CD4-positive, alpha-beta T cell treated with Interleukin-4 for 1 hour (primary cell): ENCODE measurements at regions not wholly inside any gene's neighbourhood (a gene's known extent, or its start where the extent isn't known, plus 50 kb on each side); places are given as distances from the start of the nearest gene placed in this dataset.
"Not testable (repeated sequence)": the region's sequence is repeated elsewhere in the genome, so short reads cannot be mapped to it uniquely, and the experiment has no call there.

Experiments
- DNase-seq, 2 donors: peaks; one replicate each; pipeline ENCODE4 v3.0.0-alpha.2; 2020 to 2022

DNA sequence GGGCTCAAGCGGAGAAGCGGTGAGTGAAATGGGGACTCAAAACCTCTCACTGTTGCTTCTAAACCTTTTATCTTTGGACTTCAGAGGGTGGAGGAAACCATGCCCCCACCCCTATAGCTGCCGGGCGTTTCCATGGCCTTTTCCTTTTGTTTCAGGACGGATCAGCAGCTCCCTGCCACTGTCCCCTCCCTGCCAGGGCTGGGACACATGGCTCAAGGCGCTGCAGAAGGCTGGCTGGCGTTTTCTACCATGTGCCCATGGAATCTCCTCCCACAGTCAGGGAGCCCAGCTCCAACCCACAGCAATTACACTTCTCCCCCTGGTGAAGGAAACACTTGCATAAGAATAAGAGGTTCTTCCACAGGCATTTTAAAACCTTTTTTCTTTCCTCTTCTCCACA lies 812.7 kb downstream of the PLA2G4A start:
- DNase-seq: no peak

DNA sequence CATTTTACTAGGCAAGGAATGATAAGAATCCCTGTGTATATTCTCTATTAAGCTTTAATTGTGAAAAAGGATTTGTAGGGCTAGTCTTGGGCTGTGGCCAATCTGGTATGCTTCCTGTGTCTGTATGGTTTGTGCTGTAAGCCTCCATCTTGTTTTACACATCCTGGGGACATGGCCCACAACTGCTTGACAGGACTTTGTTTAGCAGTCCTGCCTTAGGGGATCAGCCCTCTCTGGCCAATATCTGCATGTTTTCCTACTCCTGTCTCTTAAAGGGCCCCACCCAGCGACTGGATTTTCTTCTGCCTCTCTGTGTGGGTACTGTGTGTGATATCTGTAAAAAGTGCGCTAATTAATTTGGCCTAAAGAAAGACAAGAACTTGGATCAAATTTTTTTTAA lies 813.2 kb downstream of the PLA2G4A start:
- no peak for DNase-seq

DNA sequence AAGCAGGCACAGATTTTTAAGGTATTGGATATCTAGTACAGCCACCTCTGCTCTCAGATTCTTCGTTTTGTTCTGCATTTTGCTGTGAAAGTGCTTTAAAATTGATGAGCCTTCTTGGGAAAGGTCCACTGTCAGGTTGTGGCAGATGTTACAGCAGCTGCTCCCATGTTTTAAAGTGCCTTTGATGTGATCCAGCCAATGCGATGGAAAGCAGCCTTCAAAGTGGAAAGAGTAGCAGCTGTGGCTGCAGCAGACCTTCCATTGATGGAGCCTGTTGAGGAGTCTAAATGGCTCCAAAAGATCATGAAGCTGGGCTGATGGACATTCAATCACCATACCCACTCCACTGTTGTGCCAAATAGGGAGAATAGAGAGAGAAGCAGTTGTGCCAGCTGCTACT lies 816.9 kb downstream of the PLA2G4A start:
- DNase-seq: no peak

DNA sequence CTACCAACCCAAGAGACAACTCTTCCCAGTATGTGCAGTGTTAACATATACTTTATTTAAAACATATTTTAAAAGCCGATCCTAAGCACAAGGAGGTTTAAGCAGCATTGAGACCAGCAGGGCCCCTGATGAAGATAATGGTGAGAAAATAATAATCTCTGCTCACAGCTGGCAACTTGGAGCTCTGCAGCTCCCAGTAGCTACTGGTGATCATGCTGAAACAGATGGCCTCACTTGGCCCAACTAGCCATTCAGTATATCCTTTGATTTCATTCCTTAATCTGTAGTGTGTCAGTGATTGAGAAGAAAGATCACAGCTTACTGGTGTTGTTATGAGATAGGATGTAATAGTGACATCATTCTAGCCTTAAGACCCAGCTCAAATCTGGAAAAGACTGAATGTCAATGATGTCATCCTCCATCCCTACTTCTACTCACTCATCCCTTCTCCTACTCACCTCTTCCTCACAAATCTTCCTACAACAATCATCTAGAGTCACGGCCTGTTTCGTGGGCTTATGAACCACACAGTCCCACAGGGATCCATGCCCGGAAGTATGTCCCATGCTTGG lies 817.9 kb downstream of the PLA2G4A start:
- DNase-seq: no peak

DNA sequence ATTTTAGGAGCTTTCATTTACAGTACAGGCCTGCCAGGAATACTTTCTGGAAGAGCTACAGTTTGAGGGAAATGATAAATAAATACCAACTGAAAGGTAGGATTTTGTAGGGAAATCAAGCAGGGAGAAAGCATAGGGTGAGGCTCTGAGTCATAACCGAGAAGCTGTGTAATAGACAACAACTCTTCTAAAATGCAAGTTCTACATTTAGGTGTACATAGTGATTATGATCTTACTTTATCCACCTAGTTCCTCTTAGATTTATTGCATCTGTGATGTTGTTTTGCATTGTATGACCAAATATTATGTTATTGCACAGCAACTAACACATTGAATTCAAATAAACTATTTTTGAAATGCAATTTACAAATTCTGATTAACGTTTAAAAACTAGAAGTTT lies 819.3 kb downstream of the PLA2G4A start:
- DNase-seq: no peak

DNA sequence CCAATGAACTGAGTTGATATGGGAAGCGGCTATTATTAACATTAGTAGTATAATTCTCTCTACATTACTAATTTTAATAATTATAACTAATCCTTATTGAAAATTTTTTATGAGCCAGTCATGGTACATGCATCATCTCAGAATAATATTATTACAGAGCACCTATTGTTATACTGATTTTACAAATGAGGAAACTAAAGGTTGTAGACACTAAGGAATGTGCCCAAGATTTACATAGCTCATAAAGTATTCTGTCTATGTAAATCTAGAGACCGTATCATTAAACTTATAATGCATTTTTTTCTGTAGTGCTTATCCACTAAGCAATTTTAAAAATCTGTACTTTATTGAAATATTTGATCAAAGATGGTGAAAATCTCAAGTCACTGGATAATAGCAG lies 825.9 kb downstream of the PLA2G4A start:
- DNase-seq: no peak

DNA sequence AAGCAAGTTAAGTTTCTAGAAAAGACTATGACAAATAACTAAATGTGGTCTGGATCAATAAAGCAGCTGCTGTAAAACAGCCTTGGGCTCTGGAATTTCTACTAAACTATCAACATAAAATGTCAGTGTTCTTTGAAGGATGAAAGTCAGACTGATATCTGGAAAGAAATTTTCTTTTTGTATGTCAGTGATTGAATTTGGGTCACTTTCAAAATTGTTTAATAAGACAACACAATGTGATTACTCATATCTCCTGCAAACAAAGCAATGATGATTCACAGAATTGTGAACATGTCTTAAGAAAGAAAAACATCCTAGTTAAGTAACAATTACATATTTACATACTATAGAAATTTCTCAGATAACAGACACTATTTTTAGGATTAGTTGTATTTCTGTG lies 826.4 kb downstream of the PLA2G4A start:
- no peak for DNase-seq

DNA sequence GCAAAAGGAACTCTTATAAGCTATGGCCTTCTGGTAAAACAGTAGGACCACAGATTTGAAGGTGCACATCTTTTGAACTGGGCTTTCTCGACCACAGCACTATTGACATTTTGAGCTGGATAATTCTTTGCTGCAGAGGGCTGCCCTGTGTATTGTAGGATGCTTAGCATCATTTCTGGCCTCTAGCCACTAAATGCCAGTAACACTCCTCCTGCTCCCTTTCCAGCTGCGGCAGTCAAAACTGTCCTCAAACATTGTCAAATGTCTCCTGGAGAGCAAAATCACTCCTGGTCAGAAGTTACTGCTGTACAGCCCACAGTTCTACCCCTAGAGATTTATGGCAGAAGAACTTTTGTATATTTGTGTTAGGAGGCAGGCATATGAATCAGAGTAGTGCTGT lies 836.7 kb downstream of the PLA2G4A start:
- DNase-seq: no peak

DNA sequence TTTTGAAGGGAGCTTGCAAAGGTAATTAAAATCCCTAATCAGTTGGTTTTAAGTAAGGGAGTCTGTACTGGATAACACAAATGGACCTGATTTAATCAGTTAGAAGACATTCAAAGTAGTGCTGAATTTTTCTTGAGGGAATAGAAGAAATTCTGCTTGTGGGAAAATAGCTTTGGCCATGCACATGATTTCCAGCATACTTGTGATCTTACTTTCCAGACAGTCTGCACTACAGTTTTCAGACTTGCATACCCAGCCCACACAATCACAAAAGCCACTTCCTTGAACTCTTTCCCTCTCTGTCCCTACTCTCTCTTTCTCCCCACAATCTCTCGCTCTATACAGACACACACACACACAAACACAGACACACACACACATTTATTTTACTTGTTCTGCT lies 852.1 kb downstream of the PLA2G4A start:
- DNase-seq: no peak

DNA sequence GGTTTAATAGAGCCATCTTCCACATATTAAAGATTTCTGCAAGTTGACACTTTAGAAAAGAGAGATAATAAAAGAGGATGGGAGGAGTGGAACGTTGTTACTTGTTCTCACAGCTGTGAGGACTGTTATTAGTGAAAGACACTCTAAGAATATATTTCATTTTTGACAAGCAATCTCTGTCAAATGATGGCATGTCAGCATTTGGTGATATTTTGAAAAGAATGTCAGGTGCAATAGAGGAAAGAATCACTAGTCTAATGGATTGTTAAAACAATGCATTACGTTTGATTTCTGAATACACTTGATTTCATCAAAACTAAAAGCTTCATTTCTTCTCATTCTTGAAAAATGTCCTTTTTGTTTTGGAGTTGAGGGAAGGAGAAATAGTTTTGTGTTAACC lies 853.4 kb downstream of the PLA2G4A start:
- no peak for DNase-seq

DNA sequence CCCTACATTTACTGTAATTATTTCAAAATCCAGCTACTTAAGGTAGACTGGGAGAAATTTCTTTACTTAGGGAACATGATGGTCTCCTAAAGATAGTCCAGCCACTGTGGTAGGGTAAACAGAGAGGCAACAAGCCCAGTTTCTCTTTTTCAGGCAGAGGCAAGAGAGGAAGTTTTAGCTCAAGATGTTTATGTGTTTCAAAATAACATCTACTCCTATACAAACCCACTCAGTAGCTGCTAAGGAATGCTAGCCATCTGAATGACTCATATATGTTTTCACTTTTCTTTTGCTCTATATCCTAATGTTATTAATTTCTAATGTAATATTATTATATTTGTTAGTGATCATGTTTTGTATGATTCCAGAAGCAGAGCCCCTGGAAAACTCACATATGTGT lies 856.6 kb downstream of the PLA2G4A start:
- DNase-seq: no peak

DNA sequence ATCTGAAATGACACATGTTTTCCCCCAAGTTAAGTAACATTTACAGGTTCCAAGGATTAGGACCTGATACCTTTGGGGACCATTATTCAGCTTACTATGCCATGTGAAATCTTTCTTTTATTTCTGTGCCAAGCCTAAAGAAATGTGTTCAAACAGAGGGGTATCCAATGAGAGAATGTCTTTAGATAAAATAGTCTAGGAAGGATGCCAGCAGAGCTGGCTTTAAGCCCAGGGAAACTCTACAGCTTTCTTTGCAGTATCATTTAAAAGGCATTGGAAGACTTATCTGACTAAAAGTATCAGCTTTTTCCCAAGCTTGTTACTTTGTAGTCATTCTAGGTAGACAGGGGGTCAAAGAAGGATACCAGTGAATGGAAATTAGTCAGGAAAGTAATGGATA lies 860.4 kb downstream of the PLA2G4A start:
- DNase-seq: no peak

DNA sequence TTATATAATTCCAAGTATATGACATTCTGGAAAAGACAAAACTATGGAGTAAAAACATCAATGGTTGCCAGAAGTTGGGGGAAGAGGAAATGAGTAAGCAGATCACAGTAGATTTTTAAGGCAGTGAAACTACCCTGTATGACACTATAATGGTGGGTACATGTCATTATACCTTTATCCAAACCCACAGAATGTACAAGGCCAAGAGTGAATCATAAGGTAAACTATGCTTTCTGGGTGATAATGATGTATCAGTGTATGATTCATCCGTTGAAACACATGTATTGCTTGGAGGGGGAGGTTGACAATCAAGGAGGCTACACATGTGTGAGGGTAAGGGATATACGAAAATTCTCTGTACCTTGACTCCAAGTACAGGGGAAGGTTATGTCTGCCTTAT lies 862.7 kb downstream of the PLA2G4A start:
- no peak for DNase-seq

DNA sequence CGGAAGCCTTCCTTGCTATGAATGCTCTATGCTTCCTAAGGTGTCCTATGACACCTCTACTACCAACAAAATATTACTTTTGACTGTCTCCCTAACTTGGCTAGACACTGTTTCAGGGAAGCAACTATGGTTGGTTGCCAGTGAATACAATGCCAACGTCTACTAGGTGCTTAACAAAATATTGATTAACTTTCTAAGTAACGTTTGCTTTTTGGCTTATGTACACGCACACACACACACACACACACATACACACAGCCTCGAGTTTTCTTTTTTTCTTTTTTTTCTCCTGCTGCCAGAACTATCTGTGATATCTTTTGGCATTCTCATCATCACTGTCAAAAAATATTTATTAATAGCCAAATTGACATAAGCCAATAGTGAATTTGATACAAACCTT lies 864.0 kb downstream of the PLA2G4A start:
- DNase-seq: no peak

DNA sequence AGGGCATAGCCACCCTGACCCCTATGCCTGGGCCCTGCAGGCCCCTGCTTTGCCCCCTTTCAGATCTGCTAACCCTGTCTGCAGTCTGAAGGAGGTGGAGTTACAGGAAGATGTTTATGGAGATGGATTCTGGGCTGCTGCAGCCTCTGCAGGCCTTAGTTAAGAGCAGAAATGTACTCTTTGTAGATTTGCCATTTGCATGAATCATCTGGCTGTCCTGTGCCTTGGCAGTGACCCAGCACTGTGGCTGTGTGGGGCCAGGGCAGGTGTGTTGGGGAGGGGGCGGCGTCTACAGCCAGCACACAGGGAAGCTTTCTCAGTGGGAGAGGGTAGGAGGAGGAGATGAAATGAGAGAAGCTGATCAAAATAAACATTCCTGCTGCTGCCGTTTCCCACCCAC lies 867.3 kb downstream of the PLA2G4A start:
- no peak for DNase-seq

DNA sequence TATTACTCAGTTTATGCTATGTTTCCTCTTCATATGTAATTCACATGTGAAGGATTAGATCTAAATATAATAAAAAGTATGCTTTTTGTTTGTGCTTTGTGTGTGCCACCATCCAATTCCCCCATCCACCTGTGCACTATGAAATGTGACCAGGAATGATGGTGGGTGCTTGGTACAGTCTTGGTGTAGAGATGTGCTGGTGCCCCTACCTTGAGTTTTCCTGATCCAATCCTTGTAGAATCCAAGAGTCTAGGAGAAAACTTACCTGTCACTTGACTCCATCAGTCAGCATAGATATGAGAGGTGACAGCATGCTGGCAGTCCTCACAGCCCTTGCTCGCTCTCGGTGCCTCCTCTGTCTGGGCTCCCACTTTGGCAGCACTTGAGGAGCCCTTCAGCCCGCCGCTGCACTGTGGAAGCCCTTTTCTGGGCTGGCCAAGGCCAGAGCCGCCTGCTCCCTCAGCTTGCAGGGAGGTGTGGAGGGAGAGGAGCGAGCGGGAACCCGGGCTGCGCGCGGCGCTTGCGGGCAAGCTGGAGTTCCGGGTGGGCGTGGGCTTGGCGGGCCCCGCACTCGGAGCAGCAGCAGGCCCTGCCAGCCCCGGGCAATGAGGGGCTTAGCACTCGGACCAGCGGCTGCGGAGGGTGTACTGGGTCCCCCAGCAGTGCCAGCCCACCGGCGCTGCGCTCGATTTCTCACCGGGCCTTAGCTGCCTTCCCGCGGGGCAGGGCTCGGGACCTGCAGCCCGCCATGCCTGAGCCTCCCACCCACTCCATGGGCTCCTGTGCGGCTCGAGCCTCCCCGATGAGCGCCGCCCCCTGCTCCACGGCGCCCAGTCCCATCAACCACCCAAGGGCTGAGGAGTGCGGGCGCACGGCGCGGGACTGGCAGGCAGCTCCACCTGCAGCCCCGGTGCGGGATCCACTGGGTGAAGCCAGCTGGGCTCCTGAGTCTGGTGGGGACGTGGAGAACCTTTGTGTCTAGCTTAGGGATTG lies 874.7 kb downstream of the PLA2G4A start:
- not testable (repeated sequence) for DNase-seq

DNA sequence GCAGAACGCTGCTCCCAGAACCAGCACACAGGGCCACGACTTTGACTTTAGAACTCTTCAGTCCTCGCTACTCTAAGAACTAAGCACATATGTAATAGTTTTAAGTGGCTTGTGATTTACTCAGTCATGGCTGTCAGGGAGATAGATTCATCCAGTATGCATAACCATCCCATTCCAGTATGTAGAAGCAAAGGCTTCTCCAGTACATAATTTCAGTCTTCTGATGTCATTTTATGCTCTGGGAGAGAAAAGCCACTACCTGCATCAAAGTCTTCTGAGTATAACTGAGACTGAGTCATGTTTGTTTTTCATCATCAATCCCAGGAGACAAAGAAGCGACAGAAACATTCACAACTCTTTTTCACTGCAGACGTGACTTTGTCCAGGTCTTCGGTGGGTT lies 885.7 kb downstream of the PLA2G4A start:
- no peak for DNase-seq

DNA sequence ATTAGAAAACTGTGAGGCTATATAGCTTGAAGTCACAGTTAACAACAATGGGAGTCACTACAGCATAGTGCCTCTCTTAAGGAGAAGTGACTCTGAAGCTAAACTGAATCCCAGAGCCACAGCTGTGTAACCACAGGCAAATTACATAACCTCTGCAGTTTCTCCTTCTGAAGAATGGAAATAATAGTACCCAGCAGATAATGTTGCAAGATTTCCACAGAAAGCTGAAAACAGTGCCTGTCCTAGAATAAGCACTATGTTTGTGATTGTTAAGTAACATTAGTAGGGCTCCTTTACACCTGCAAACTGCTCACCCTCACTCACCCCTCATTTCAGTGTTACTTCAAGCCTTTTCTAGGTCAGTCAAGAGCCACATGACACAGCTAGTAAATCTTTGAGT lies 886.7 kb downstream of the PLA2G4A start:
- DNase-seq: no peak

DNA sequence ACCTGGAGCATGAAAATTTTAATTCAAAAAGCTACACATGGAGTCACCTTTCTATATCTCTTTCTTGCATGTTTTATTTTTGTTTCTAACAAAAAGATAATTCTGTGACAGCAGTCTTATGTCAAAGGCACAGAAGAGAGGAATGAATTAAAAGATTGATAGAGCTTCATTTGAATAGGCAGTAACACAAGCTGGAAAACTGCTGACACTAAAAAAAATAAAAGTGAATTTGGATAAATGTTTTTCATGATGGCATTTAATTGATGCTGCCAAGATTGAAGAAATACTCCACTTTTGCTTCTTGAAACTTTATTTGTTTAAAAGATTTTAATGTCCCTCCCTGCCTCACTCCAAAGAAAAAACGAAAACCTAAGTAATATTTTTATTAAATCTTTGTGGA lies 887.4 kb downstream of the PLA2G4A start:
- DNase-seq: no peak

DNA sequence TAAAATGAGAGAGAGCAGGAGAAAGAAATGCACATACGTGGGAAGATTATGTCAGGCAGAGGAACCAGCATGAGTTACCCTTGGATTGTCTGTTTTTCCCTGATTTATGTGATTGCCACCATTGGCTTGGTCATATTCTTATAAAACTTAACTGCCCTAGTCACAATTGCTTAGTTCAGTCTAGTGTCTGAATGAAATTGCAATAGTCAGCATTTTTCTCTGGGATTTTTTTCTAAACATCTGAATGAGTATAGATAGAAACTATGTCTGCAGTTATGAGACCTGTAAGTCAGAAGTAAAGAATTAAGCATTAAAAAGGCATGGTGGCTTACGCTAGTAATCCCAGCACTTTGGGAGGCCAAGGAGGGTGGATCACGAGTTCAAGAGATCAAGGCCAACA lies 889.8 kb downstream of the PLA2G4A start:
- DNase-seq: no peak

DNA sequence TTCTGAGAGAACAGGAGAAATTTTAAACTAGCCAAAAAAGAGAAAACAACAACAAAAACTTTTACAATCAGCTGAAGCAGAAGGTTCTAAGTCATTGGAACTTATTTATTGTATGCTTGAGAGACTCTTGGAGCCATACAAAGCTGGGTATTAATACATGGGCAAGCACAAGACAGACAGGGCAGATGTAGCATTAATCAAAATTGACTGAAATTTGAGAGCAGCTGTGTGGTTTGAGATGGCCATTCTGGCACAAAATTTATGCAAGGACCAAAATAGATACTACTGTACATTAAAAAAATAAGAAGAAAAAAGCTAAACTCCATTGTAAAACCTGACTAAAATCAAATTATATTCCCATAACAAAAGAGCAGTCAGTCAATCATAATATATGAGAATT lies 892.5 kb downstream of the PLA2G4A start:
- no peak for DNase-seq

DNA sequence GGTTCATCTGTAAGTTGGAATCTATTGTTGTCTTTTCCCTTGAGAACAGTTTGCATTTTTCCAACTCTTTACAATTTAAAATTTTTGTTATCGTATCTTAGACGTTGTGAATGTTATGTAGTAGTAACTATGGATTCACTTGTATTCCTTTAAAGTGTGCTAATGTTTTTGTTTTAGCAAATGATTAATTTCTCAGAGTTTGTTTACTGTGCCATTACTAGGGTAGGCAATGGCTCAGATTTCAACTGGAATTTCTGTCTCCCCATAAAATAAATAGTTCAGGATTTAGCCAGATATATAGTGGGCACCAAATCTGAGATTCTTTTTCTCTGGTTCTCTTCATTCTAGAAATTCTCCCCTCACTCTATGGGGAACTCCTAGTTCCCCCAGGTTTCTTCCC lies 896.5 kb downstream of the PLA2G4A start:
- DNase-seq: no peak

DNA sequence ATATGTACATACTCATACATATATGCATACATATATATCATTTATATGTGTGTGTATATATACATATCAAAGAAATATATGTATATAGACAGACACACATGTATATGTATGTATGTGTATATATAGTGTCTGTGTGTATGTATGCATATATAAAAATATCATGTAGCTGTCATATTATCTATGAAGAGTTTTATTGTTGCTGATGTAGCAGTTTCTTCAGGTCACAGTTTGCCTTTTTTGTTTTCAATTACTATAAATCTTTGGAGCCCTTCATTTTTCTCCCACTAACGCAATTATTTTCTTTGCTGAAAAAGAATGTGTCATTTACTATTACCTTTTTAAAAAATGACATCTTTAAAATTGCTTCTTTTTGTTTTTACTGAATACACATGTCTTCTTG lies 904.5 kb downstream of the PLA2G4A start:
- no peak for DNase-seq

DNA sequence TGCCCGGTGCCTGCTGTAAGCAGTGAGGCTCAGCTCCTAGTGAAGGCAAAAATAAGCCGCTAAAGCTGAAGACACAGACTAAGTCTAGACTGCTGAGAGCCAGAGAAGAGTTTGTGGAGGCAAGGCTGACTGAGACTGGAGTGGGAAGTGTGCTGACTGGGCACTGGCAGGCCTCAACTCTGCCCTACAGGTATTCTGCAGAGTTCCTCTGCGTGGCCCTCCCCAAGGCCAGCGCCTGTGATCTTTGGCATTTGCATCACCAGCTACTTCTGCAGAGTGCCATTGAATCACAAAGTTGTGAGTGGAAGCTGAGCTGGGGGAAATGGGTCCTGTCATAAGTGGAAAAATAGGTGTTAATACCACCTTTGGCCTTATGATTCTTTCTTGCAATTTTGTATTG lies 905.7 kb downstream of the PLA2G4A start:
- DNase-seq: no peak

DNA sequence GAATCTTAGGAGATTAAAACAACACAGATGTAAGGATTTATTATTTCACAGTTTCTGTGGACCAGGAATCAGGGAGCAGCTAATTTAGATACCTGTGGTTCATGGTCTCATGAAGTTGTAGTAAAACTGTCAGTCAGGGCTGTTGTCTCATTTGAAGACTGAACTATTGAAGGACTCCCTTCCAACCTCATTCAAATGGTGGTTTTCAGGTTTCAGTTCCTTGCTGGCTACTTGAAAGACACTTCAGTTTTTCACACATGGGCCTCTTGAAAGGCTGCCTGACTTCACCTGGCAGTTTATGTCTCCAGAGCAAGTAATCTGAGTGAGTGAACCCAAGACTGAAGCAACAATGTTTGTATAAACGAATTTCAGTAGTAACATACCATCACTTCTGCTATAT lies 915.9 kb downstream of the PLA2G4A start:
- DNase-seq: no peak
